ENCODE measurements at regions not wholly inside any gene's neighbourhood (a gene's known extent, or its start where the extent isn't known, plus 50 kb on each side); places are given as distances from the start of the nearest gene placed in this dataset.

GRCh38 chr4:24423670-24424069 lies 160.7 kb downstream of the DHX15 start:
- Histone ChIP-seq H3K4me1 (no peaks in the 10 kb centered on the region), H3K9me3 (no peaks in the 10 kb centered on the region), H3K36me3 (no peaks in the 10 kb centered on the region), H3K4me3 (no peak overlapping the region), H3K27ac (no peak overlapping the region), H3K27me3 (no peaks in the 10 kb centered on the region)
- intact Hi-C loops (cut with DNase I): no loop called here
- no peak for TF ChIP-seq CTCF (IDR thresholded peaks at IDR 0.05)
- DNase-seq (no peak), ATAC-seq (no peak)

- Histone ChIP-seq H3K9me3 (no peaks in the 10 kb centered on the region), H3K27me3 (no peaks in the 10 kb centered on the region), H3K4me1 (no peaks in the 10 kb centered on the region), H3K27ac (no peak overlapping the region), H3K36me3 (no peaks in the 10 kb centered on the region), H3K4me3 (no peak overlapping the region)
- intact Hi-C loops (cut with DNase I): no loop called here
- TF ChIP-seq CTCF (IDR thresholded peaks at IDR 0.05): no peak
- ATAC-seq (no peak), DNase-seq (no peak)
Observed at GRCh38 chr4:24422644-24423043, 161.7 kb downstream of the DHX15 start.

GRCh38 chr4:24419181-24420034 lies 164.9 kb downstream of the DHX15 start:
- H3K27ac ChIP-seq: no peak overlapping the region
- peak; percentile 34 to 84 (median 64) for DNase-seq
- H3K27me3 ChIP-seq: no peaks in the 10 kb centered on the region
- peak; percentile 99 for ATAC-seq
- no peaks in the 10 kb centered on the region for H3K9me3 ChIP-seq
- H3K36me3 ChIP-seq: no peaks in the 10 kb centered on the region
- intact Hi-C loops (cut with DNase I): no loop called here
- no peaks in the 10 kb centered on the region for H3K4me1 ChIP-seq
- H3K4me3 ChIP-seq: no peak overlapping the region
- peak; percentile 77 to 80 for TF ChIP-seq CTCF (IDR thresholded peaks at IDR 0.05)

GRCh38 chr4:24417206-24417605 lies 167.1 kb downstream of the DHX15 start:
- Histone ChIP-seq H3K9me3 (no peaks in the 10 kb centered on the region), H3K4me1 (no peaks in the 10 kb centered on the region), H3K27ac (no peak overlapping the region), H3K27me3 (no peaks in the 10 kb centered on the region), H3K4me3 (no peak overlapping the region), H3K36me3 (no peaks in the 10 kb centered on the region)
- TF ChIP-seq CTCF (IDR thresholded peaks at IDR 0.05): no peak
- DNase-seq (no peak), ATAC-seq (no peak)
- intact Hi-C loops (cut with DNase I): no loop called here

GRCh38 chr4:24416293-24416692 lies 168.1 kb downstream of the DHX15 start:
- Histone ChIP-seq H3K27ac (no peak overlapping the region), H3K4me1 (no peaks in the 10 kb centered on the region), H3K9me3 (no peaks in the 10 kb centered on the region), H3K27me3 (no peaks in the 10 kb centered on the region), H3K36me3 (no peaks in the 10 kb centered on the region), H3K4me3 (no peak overlapping the region)
- no peak for ATAC-seq
- intact Hi-C loops (cut with DNase I): no loop called here
- TF ChIP-seq CTCF (IDR thresholded peaks at IDR 0.05): no peak
- no peak for DNase-seq
